Esophagus squamous epithelium (tissue), 5 donors: ENCODE measurements at regions not wholly inside any gene's neighbourhood (a gene's known extent, or its start where the extent isn't known, plus 50 kb on each side); places are given as distances from the start of the nearest gene placed in this dataset.

Source experiments
- DNase-seq: peaks from one replicate; lab custom pipeline; 2025; lab: John Stamatoyannopoulos, UW
- H3K27ac ChIP-seq, 4 donors: fragments of 200-600 bp; sonication (generic); one replicate each; pipeline ENCODE4 v1.5.1; 2016 to 2019; ENCODE audit warnings: mild to moderate bottlenecking in 1 of 4
- H3K27me3 ChIP-seq, 4 donors: fragments of 200-600 bp; sonication (generic); 1 replicate in 3 of 4; 2 replicates in 1 of 4; pipeline versions ENCODE4 v1.5.1 to v1.6.0; 2017 to 2021; ENCODE audit warnings: antibody characterized with exemption in 1 of 4
- H3K36me3 ChIP-seq, 3 donors: fragments of 200-600 bp; sonication (generic); one replicate each; pipeline ENCODE4 v1.5.1; 2016 to 2019
- H3K4me1 ChIP-seq, 3 donors: fragments of 200-600 bp; sonication (generic); one replicate each; pipeline ENCODE4 v1.5.1; 2017 to 2019
- H3K4me3 ChIP-seq, 4 donors: fragments of 200-600 bp; sonication (generic); 1 replicate in 3 of 4; 2 replicates in 1 of 4; pipeline ENCODE4 v1.5.1; 2016 to 2019; ENCODE audit warnings: mild to moderate bottlenecking in 2 of 4, moderate library complexity in 1 of 4
- H3K9me3 ChIP-seq, 3 donors: fragments of 200-600 bp; sonication (generic); one replicate each; pipeline ENCODE4 v1.5.1; 2016 to 2019
- POLR2A ChIP-seq, 4 donors: fragments of 450-650 bp; IDR thresholded peaks; one replicate each; pipeline ENCODE4 v1.6.1; 2017; ENCODE audit warnings: antibody characterized with exemption in 4 of 4, mild to moderate bottlenecking in 4 of 4, moderate library complexity in 3 of 4
- WGBS, 2 donors: methylation state at CpG; one replicate each; pipeline ENCODE4 v1.1.5; 2018; 5-methylcytosine and 5-hydroxymethylcytosine counted together
- intact Hi-C: fragments of 100-400 bp; cut with DNase I; formaldehyde crosslinking; loops from one replicate; pipeline ENCODE4 v1.15.0; 2022
- TF ChIP-seq, protein P1 (sequence below), 6 experiments: fragments of 450-650 bp in 4 of 6; fragments of 200-600 bp in 2 of 6; sonication (generic) in 2 of 6; IDR thresholded peaks; one replicate each; pipeline ENCODE4 v1.5.1; 2016 to 2019; ENCODE audit warnings: antibody characterized with exemption in 6 of 6, mild to moderate bottlenecking in 4 of 6, moderate library complexity in 4 of 6
- donor health status: DM: yes; HTN: yes; CAD: no.

DNA sequence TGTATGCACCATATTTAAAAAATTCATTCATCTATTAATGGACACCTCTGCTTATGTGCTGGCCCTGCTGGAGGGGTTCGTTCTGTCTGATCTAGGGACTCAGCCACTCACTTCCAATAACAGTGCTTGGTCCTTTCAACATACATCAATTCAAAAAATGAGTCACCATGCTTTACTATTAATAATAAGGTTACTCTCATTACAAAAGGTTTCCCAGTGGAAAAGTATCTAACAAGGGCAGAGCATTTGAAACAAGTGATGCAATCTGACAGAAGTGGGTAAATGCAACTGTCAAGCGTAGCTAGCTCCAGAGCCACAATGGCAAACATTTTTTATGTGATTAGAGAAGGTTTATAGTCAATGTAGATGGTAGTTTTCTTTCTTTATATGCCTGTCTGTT lies 67.9 kb upstream of the TNIK start:
- Histone ChIP-seq H3K9me3 (no peaks in the 10 kb centered on the region), H3K36me3 (no peaks in the 10 kb centered on the region), H3K27me3 (no peaks in the 10 kb centered on the region), H3K27ac (no peak overlapping the region), H3K4me3 (no peak overlapping the region), H3K4me1 (no peaks in the 10 kb centered on the region)
- WGBS, 2 donors = 81 to 90% methylated on average over 2 of the region's 2 CpGs
- intact Hi-C loops = no loop called here
- no peak for DNase-seq
- no peak for TF ChIP-seq POLR2A (IDR thresholded peaks at IDR 0.05)
- TF ChIP-seq, protein P1, sequence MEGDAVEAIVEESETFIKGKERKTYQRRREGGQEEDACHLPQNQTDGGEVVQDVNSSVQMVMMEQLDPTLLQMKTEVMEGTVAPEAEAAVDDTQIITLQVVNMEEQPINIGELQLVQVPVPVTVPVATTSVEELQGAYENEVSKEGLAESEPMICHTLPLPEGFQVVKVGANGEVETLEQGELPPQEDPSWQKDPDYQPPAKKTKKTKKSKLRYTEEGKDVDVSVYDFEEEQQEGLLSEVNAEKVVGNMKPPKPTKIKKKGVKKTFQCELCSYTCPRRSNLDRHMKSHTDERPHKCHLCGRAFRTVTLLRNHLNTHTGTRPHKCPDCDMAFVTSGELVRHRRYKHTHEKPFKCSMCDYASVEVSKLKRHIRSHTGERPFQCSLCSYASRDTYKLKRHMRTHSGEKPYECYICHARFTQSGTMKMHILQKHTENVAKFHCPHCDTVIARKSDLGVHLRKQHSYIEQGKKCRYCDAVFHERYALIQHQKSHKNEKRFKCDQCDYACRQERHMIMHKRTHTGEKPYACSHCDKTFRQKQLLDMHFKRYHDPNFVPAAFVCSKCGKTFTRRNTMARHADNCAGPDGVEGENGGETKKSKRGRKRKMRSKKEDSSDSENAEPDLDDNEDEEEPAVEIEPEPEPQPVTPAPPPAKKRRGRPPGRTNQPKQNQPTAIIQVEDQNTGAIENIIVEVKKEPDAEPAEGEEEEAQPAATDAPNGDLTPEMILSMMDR (IDR thresholded peaks at IDR 0.05) = no peak

DNA sequence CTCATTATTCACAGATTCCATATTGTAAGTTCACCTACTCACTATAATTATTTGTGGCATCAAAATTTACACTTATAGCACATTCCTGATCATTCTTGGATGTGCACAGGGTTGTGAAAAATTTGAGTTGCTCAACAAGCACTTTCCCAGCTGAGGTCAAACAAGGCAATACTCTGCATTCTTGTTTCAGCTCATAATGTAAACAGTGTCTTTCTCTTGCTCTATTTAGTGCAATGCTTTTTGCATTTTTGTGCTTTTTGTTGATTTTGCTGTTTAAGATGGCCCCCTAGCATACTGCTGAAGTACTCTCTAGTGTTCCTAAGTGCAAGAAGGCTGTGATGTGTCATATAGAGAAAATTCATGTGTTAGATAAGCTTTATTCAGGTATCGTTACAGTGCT lies 66.7 kb upstream of the TNIK start:
- Histone ChIP-seq H3K27me3 (no peaks in the 10 kb centered on the region), H3K27ac (no peak overlapping the region), H3K9me3 (no peaks in the 10 kb centered on the region), H3K4me3 (no peak overlapping the region), H3K36me3 (no peaks in the 10 kb centered on the region), H3K4me1 (no peaks in the 10 kb centered on the region)
- WGBS, 2 donors = 88 to 90% methylated on average over 1 of the region's 1 CpG
- no peak for DNase-seq
- no peak for TF ChIP-seq POLR2A (IDR thresholded peaks at IDR 0.05)
- TF ChIP-seq, protein P1 (IDR thresholded peaks at IDR 0.05) = no peak
- intact Hi-C loops = no loop called here

DNA sequence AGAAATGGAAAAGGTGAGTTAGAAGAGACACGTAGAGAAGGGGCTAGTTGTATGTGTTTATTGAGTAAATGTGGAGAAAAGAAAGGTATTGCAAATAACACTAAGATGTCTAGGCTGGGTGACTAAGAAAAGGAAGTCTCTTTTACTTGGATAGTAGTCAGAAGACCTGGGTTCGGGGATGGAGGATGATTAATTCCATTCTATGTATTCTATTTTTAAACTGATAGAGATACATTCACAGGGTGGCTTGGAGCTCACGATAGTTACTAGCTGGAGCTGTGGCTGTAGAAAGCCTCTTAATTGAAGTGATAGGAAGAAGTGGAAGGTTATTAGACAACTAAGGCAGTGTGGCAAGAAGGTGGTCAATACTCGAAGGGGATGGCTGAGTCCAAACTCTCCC lies 65.9 kb upstream of the TNIK start:
- WGBS, 2 donors = 79 to 82% methylated on average over 4 of the region's 4 CpGs
- DNase-seq = no peak
- H3K36me3 ChIP-seq = no peaks in the 10 kb centered on the region

DNA sequence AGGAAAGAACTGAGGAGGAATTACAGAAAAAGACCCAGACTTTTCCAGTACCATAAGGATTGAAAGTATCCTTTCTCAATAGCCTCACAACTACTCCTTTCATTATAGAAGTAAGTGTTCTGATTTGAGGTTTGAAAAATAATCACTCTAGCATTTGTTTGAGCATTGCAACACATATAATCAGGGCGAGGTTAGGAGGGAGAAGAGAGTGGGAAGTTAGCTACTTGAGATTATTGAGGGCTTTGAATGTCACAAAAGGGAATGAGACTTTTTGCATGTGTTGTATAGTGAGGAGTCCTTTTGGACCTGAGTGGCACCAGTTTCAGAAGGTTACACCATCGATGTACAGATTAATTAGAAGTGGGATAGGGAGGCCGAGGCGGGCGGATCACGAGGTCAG lies 65.2 kb upstream of the TNIK start:
- Histone ChIP-seq H3K4me1 (no peaks in the 10 kb centered on the region), H3K4me3 (no peak overlapping the region), H3K36me3 (no peaks in the 10 kb centered on the region), H3K27ac (no peak overlapping the region), H3K27me3 (no peaks in the 10 kb centered on the region), H3K9me3 (no peaks in the 10 kb centered on the region)
- WGBS, 2 donors = 90 to 91% methylated on average over 6 of the region's 6 CpGs
- TF ChIP-seq, protein P1 (IDR thresholded peaks at IDR 0.05) = no peak
- no peak for TF ChIP-seq POLR2A (IDR thresholded peaks at IDR 0.05)
- intact Hi-C loops = no loop called here
- no peak for DNase-seq

More for the DNA sequence above, 65.9 kb upstream of the TNIK start:
- TF ChIP-seq, protein P1 (IDR thresholded peaks at IDR 0.05) = no peak
- no peak for TF ChIP-seq POLR2A (IDR thresholded peaks at IDR 0.05)
- intact Hi-C loops = no loop called here
- H3K9me3 ChIP-seq = no peaks in the 10 kb centered on the region
- no peaks in the 10 kb centered on the region for H3K4me1 ChIP-seq
- H3K27ac ChIP-seq = no peak overlapping the region
- no peak overlapping the region for H3K4me3 ChIP-seq
- H3K27me3 ChIP-seq = no peaks in the 10 kb centered on the region

DNA sequence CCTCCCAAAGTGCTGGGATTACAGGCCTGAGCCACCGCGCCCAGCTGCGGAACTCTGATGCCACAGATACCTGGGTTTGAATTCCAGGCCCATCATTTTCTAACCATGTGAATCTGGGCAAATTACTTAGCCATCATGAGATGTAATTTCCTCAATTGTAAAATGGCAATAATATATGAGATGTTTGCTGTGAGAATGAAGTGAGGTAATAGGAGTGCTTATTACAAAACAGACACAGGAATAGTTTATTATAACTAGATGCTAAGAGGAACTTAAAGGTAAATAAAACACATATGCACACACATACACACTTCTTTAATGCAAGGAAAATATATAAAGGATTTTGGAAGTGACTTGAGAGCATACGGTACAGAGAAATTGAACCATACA lies 64.7 kb upstream of the TNIK start:
- Histone ChIP-seq H3K4me3 (no peak overlapping the region), H3K27me3 (no peaks in the 10 kb centered on the region), H3K4me1 (no peaks in the 10 kb centered on the region), H3K27ac (no peak overlapping the region), H3K9me3 (no peaks in the 10 kb centered on the region), H3K36me3 (no peaks in the 10 kb centered on the region)
- 97 to 99% methylated on average over 4 of the region's 4 CpGs for WGBS, 2 donors
- TF ChIP-seq, protein P1 (IDR thresholded peaks at IDR 0.05) = no peak
- no peak for TF ChIP-seq POLR2A (IDR thresholded peaks at IDR 0.05)
- intact Hi-C loops = no loop called here
- DNase-seq = no peak
